Keratinocyte (primary cell): ENCODE measurements at regions not wholly inside any gene's neighbourhood (a gene's known extent, or its start where the extent isn't known, plus 50 kb on each side); places are given as distances from the start of the nearest gene placed in this dataset.

Experiments
- DNase-seq: peaks from one replicate; pipeline ENCODE4 v3.0.0-alpha.2; 2011; ENCODE audit warnings: low read depth, missing footprints, low spot score
- FAIRE-seq: peaks from 2 replicates; lab custom pipeline; 2011; peaks lifted over from hg19 to GRCh38; lab: Jason Lieb, UNC
- H2AFZ ChIP-seq: 2 replicates; pipeline ENCODE4 v1.6.0; 2012; ENCODE audit warnings: low read length, control low read depth, inconsistent platforms; ENCODE audit not compliant: control insufficient read depth
- H3K27ac ChIP-seq: 2 replicates; pipeline ENCODE4 v1.5.1; 2011; ENCODE audit warnings: low read length; ENCODE audit not compliant: control insufficient read depth, insufficient read depth
- H3K27me3 ChIP-seq: 3 replicates; pipeline ENCODE4 v1.6.0; 2011; ENCODE audit warnings: low read length; ENCODE audit not compliant: control insufficient read depth, insufficient read depth; ENCODE audit errors: extremely low read depth
- H3K36me3 ChIP-seq, 2 experiments: 2 replicates in 1 of 2; 3 replicates in 1 of 2; pipeline ENCODE4 v1.5.1; 2011; ENCODE audit warnings: low read length in 2 of 2, mild to moderate bottlenecking in 1 of 2; ENCODE audit not compliant: control insufficient read depth in 2 of 2, insufficient read depth in 2 of 2; ENCODE audit errors: extremely low read depth in 1 of 2
- H3K4me1 ChIP-seq: 3 replicates; pipeline ENCODE4 v1.5.1; 2011; ENCODE audit warnings: low read length; ENCODE audit not compliant: control insufficient read depth, insufficient read depth; ENCODE audit errors: extremely low read depth
- H3K4me2 ChIP-seq: 3 replicates; pipeline ENCODE4 v1.6.0; 2011; ENCODE audit warnings: low read depth, low read length; ENCODE audit not compliant: control insufficient read depth, insufficient read depth; ENCODE audit errors: extremely low read depth
- H3K4me3 ChIP-seq, 3 experiments: fragments of 200-600 bp in 1 of 3; sonication (generic) in 1 of 3; 2 replicates in 2 of 3; 3 replicates in 1 of 3; pipeline ENCODE4 v1.5.1; 2011 to 2016; ENCODE audit warnings: low read length in 3 of 3, mild to moderate bottlenecking in 3 of 3, control low read depth in 2 of 3, inconsistent platforms in 1 of 3, low read depth in 1 of 3, mixed read lengths in 1 of 3, mixed run types in 1 of 3, moderate library complexity in 1 of 3; ENCODE audit not compliant: control insufficient read depth in 2 of 3, insufficient read depth in 2 of 3; ENCODE audit errors: extremely low read depth in 1 of 3
- H3K79me2 ChIP-seq: 2 replicates; pipeline ENCODE4 v1.6.0; 2012; ENCODE audit warnings: low read length; ENCODE audit not compliant: control insufficient read depth, insufficient read depth
- H3K9ac ChIP-seq: 3 replicates; pipeline ENCODE4 v1.6.0; 2011; ENCODE audit warnings: low read length; ENCODE audit not compliant: control insufficient read depth, insufficient read depth; ENCODE audit errors: extremely low read depth
- H3K9me1 ChIP-seq: 3 replicates; pipeline ENCODE4 v1.6.0; 2011; ENCODE audit warnings: low read length; ENCODE audit not compliant: control insufficient read depth, insufficient read depth; ENCODE audit errors: extremely low read depth
- H3K9me3 ChIP-seq: 2 replicates; pipeline ENCODE4 v1.5.1; 2012; ENCODE audit warnings: low read depth, low read length; ENCODE audit not compliant: control insufficient read depth
- H4K20me1 ChIP-seq: 3 replicates; pipeline ENCODE4 v1.6.0; 2011; ENCODE audit warnings: low read length; ENCODE audit not compliant: control insufficient read depth, insufficient read depth; ENCODE audit errors: extremely low read depth
- EZH2 ChIP-seq: IDR thresholded peaks from one replicate; pipeline ENCODE4 v1.6.1; 2012; ENCODE audit warnings: inconsistent platforms, mild to moderate bottlenecking, low read length, moderate library complexity
- dilution Hi-C: fragments of 300-500 bp; cut with MboI; formaldehyde crosslinking; loops from one replicate; pipeline ENCODE4 v1.7.0; 2020; ENCODE audit warnings: low sequenced_read_pairs; ENCODE audit not compliant: extremely low pct_ligation_motif_present
- TF ChIP-seq, protein P1 (sequence below), 3 experiments: IDR thresholded peaks in 1 of 3; conservative IDR thresholded peaks in 1 of 3; optimal IDR thresholded peaks in 1 of 3; 2 replicates in 2 of 3; 3 replicates in 1 of 3; pipeline versions ENCODE3 to v1.5.1; 2011; ENCODE audit warnings: low read length in 3 of 3, mild to moderate bottlenecking in 3 of 3, moderate library complexity in 2 of 3, control low read depth in 1 of 3, inconsistent platforms in 1 of 3; ENCODE audit not compliant: insufficient read depth in 2 of 3; ENCODE audit errors: extremely low read depth in 1 of 3

DNA sequence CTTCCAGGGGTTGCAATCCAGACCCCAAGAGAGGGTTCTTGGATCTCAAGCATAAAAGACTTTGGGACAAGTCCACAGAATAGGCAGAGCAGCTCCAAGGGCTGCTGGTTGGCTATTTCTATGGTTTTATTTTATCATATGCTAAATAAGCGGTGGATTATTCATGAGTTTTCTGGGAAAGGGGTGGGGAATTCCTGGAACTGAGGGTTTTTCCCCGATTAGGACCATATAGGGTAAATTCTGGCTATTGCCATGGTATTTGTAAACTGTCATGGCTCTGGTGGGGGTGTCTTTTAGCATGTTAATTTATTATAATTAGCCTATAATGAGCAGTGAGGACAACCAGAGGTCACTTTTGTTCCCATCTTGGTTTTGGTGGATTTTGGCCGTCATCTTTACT, 270.9 kb upstream of the PLXNA2 start:
- H3K27me3 ChIP-seq = no peaks in the 10 kb centered on the region
- no peak overlapping the region for H3K4me3 ChIP-seq
- no peaks in the 10 kb centered on the region for H3K79me2 ChIP-seq
- no peaks in the 10 kb centered on the region for H3K36me3 ChIP-seq
- DNase-seq (no peak), FAIRE-seq (no peak)
- dilution Hi-C loops = no loop called here
- no peaks in the 10 kb centered on the region for H3K9me1 ChIP-seq
- H3K27ac ChIP-seq = no peak overlapping the region
- TF ChIP-seq EZH2 = no peak
- TF ChIP-seq, protein P1, sequence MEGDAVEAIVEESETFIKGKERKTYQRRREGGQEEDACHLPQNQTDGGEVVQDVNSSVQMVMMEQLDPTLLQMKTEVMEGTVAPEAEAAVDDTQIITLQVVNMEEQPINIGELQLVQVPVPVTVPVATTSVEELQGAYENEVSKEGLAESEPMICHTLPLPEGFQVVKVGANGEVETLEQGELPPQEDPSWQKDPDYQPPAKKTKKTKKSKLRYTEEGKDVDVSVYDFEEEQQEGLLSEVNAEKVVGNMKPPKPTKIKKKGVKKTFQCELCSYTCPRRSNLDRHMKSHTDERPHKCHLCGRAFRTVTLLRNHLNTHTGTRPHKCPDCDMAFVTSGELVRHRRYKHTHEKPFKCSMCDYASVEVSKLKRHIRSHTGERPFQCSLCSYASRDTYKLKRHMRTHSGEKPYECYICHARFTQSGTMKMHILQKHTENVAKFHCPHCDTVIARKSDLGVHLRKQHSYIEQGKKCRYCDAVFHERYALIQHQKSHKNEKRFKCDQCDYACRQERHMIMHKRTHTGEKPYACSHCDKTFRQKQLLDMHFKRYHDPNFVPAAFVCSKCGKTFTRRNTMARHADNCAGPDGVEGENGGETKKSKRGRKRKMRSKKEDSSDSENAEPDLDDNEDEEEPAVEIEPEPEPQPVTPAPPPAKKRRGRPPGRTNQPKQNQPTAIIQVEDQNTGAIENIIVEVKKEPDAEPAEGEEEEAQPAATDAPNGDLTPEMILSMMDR (optimal IDR thresholded peaks at IDR 0.05 in 1 of 3, IDR thresholded peaks at IDR 0.05 in 1 of 3, conservative IDR thresholded peaks at IDR 0.05 in 1 of 3; ENCODE audit: extremely low read depth in 1 of 3, insufficient read depth in 2 of 3, low read length in 3 of 3) = no peak
- H3K9me3 ChIP-seq = no peaks in the 10 kb centered on the region
- no peak overlapping the region for H2AFZ ChIP-seq
- no peaks in the 10 kb centered on the region for H4K20me1 ChIP-seq
- H3K4me1 ChIP-seq = peaks cover 5% of the 10 kb centered on the region
- no peak overlapping the region for H3K4me2 ChIP-seq
- no peak overlapping the region for H3K9ac ChIP-seq

DNA sequence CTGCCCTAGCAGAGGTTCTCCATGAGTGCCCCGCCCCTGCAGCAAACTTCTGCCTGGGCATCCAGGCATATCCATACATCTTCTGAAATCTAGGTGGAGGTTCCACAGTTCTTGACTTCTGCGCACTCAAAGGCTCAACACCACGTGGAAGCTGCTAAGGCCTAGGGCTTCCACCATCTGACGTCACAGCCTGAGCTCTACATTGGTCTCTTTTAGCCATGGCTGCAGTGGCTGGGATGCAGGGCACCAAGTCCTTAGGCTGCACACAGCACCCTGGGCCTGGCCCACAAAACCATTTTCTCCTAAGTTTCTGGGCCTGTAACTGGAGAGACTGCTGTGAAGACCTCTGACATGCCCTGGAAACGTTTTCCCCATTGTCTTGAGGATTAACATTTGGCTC, 272.6 kb upstream of the PLXNA2 start:
- H3K9ac ChIP-seq = no peak overlapping the region
- no peak for FAIRE-seq
- no peak overlapping the region for H3K4me3 ChIP-seq
- no peaks in the 10 kb centered on the region for H3K9me1 ChIP-seq
- H3K27me3 ChIP-seq = no peaks in the 10 kb centered on the region
- TF ChIP-seq EZH2 = no peak
- TF ChIP-seq, protein P1 (optimal IDR thresholded peaks at IDR 0.05 in 1 of 3, IDR thresholded peaks at IDR 0.05 in 1 of 3, conservative IDR thresholded peaks at IDR 0.05 in 1 of 3; ENCODE audit: extremely low read depth in 1 of 3, insufficient read depth in 2 of 3, low read length in 3 of 3) = no peak
- no peaks in the 10 kb centered on the region for H3K36me3 ChIP-seq
- H3K27ac ChIP-seq = no peak overlapping the region
- no peaks in the 10 kb centered on the region for H4K20me1 ChIP-seq
- H3K79me2 ChIP-seq = no peaks in the 10 kb centered on the region
- no peaks in the 10 kb centered on the region for H3K4me1 ChIP-seq
- H3K4me2 ChIP-seq = no peak overlapping the region
- DNase-seq = no peak
- no peak overlapping the region for H2AFZ ChIP-seq
- dilution Hi-C loops = no loop called here
- no peaks in the 10 kb centered on the region for H3K9me3 ChIP-seq
